Neuronal stem cell (in vitro differentiated cells): ENCODE measurements at regions not wholly inside any gene's neighbourhood (a gene's known extent, or its start where the extent isn't known, plus 50 kb on each side); places are given as distances from the start of the nearest gene placed in this dataset.
A peak's percentile ranks its signal among the peaks of the same experiment; 100 is the strongest.

ENCODE experiments used
- DNase-seq: peaks from one replicate; pipeline ENCODE4 v3.0.0-alpha.2; 2013; ENCODE audit warnings: low spot score
- H2AFZ ChIP-seq: one replicate; pipeline ENCODE4 v1.6.1; 2013; ENCODE audit warnings: mild to moderate bottlenecking, low read length, inconsistent platforms
- H2AK5ac ChIP-seq: 2 replicates; pipeline ENCODE4 v1.6.1; 2013; ENCODE audit warnings: low read depth, mild to moderate bottlenecking, inconsistent platforms, low read length, moderate library complexity, mixed read lengths
- H2BK120ac ChIP-seq: 2 replicates; pipeline ENCODE4 v1.6.1; 2013; ENCODE audit warnings: low read depth, mild to moderate bottlenecking, inconsistent platforms, low read length, moderate library complexity, mixed read lengths
- H2BK12ac ChIP-seq: one replicate; pipeline ENCODE4 v1.6.1; 2013; ENCODE audit warnings: low read length, inconsistent platforms
- H2BK15ac ChIP-seq: 2 replicates; pipeline ENCODE4 v1.6.1; 2013; ENCODE audit warnings: mild to moderate bottlenecking, low read length, inconsistent platforms, mixed read lengths
- H2BK5ac ChIP-seq: one replicate; pipeline ENCODE4 v1.6.1; 2013; ENCODE audit warnings: inconsistent platforms, mild to moderate bottlenecking, low read length, moderate library complexity
- H3K14ac ChIP-seq: one replicate; pipeline ENCODE4 v1.6.1; 2013; ENCODE audit warnings: low read length, inconsistent platforms
- H3K18ac ChIP-seq: 2 replicates; pipeline ENCODE4 v1.6.1; 2013; ENCODE audit warnings: low read length, inconsistent platforms
- H3K23ac ChIP-seq: 2 replicates; pipeline ENCODE4 v1.6.1; 2013; ENCODE audit warnings: low read depth, mild to moderate bottlenecking, mixed read lengths, low read length, inconsistent platforms; ENCODE audit not compliant: poor library complexity
- H3K27ac ChIP-seq: replicated peaks from 3 replicates; pipeline ENCODE4 v1.5.1; 2013; ENCODE audit warnings: low read length, inconsistent platforms
- H3K27me3 ChIP-seq, 3 experiments: 2 replicates each; pipeline ENCODE4 v1.6.1; 2013; ENCODE audit warnings: low read length in 3 of 3, mild to moderate bottlenecking in 2 of 3, inconsistent platforms in 1 of 3, low read depth in 1 of 3, mixed read lengths in 1 of 3, moderate library complexity in 1 of 3; ENCODE audit not compliant: control insufficient read depth in 3 of 3, insufficient read depth in 3 of 3
- H3K36me3 ChIP-seq, 2 donors: replicated peaks in 1 of 2; 2 replicates each; pipeline ENCODE4 v1.6.1; 2013; ENCODE audit warnings: low read length in 2 of 2; ENCODE audit not compliant: control insufficient read depth in 2 of 2, insufficient read depth in 2 of 2
- H3K4ac ChIP-seq: 2 replicates; pipeline ENCODE4 v1.6.1; 2013; ENCODE audit warnings: inconsistent platforms, mild to moderate bottlenecking, low read length, moderate library complexity
- H3K4me1 ChIP-seq, 2 donors: 1 replicate in 1 of 2; 2 replicates in 1 of 2; pipeline ENCODE4 v1.6.1; 2013; ENCODE audit warnings: low read length in 2 of 2, low read depth in 1 of 2; ENCODE audit not compliant: control insufficient read depth in 2 of 2, insufficient read depth in 1 of 2
- H3K4me2 ChIP-seq: one replicate; pipeline ENCODE4 v1.6.1; 2013; ENCODE audit warnings: mild to moderate bottlenecking, low read length, inconsistent platforms; ENCODE audit not compliant: insufficient read depth, poor library complexity, severe bottlenecking
- H3K4me3 ChIP-seq, 2 donors: 2 replicates each; pipeline ENCODE4 v1.5.1; 2013; ENCODE audit warnings: low read length in 2 of 2, mild to moderate bottlenecking in 2 of 2, inconsistent platforms in 1 of 2, moderate library complexity in 1 of 2
- H3K79me1 ChIP-seq: one replicate; pipeline ENCODE4 v1.6.1; 2013; ENCODE audit warnings: low read depth, mild to moderate bottlenecking, inconsistent platforms, low read length, moderate library complexity
- H3K9ac ChIP-seq: one replicate; pipeline ENCODE4 v1.6.1; 2013; ENCODE audit warnings: mild to moderate bottlenecking, low read depth, low read length, inconsistent platforms; ENCODE audit not compliant: poor library complexity
- H3K9me3 ChIP-seq, 2 donors: replicated peaks in 1 of 2; 2 replicates each; pipeline versions ENCODE3 to v1.6.1; 2013; ENCODE audit warnings: low read length in 2 of 2, mild to moderate bottlenecking in 2 of 2, inconsistent platforms in 1 of 2, low read depth in 1 of 2, mixed read lengths in 1 of 2, moderate library complexity in 1 of 2; ENCODE audit not compliant: control insufficient read depth in 2 of 2, insufficient read depth in 1 of 2
- H4K8ac ChIP-seq: one replicate; pipeline ENCODE4 v1.6.1; 2013; ENCODE audit warnings: low read depth, mild to moderate bottlenecking, inconsistent platforms, low read length, moderate library complexity
- H4K91ac ChIP-seq: one replicate; pipeline ENCODE4 v1.6.1; 2013; ENCODE audit warnings: low read length, low read depth, mild to moderate bottlenecking, inconsistent platforms; ENCODE audit not compliant: poor library complexity
- WGBS, 2 donors: extraction: QIAGEN DNeasy Blood & Tissue Kit; methylation state at CpG; one replicate each; pipeline ENCODE4 v1.1.7; 2013; ENCODE audit warnings: missing lambda C conversion rate in 2 of 2, mixed read lengths in 1 of 2; ENCODE audit not compliant: insufficient read length in 2 of 2, insufficient replicate concordance in 1 of 2; ENCODE audit errors: extremely low coverage in 2 of 2; 5-methylcytosine and 5-hydroxymethylcytosine counted together

GRCh38 chr1:103469801-103470200, 55.7 kb upstream of the RNPC3 start:
- Histone ChIP-seq H3K18ac (no peak overlapping the region), H2AK5ac (no peak overlapping the region), H4K91ac (no peak overlapping the region), H3K23ac (no peak overlapping the region), H3K4me2 (no peak overlapping the region), H3K4me1 (no peaks in the 10 kb centered on the region), H3K4me3 (no peak overlapping the region), H3K14ac (no peak overlapping the region), H3K27me3 (no peaks in the 10 kb centered on the region), H3K79me1 (no peaks in the 10 kb centered on the region), H2BK5ac (no peak overlapping the region), H3K9ac (no peak overlapping the region), H3K27ac (no peak overlapping the region), H3K36me3 (no peaks in the 10 kb centered on the region), H2BK12ac (no peak overlapping the region), H2BK15ac (no peak overlapping the region), H3K9me3 (no peaks in the 10 kb centered on the region), H4K8ac (no peak overlapping the region), H2BK120ac (no peak overlapping the region), H2AFZ (no peak overlapping the region), H3K4ac (no peak overlapping the region)
- no CpG with 5 or more reads among the region's 2 CpGs for whole genome bisulfite sequencing, 2 donors
- no peak for DNase-seq

GRCh38 chr1:103467100-103467499, 58.4 kb upstream of the RNPC3 start:
- no CpG with 5 or more reads among the region's 3 CpGs for WGBS, 2 donors
- H4K8ac ChIP-seq = no peak overlapping the region
- H3K27ac ChIP-seq = no peak overlapping the region
- no peak overlapping the region for H3K23ac ChIP-seq
- H2BK5ac ChIP-seq = no peak overlapping the region
- no peak overlapping the region for H3K4me2 ChIP-seq
- H2BK12ac ChIP-seq = no peak overlapping the region
- H3K18ac ChIP-seq = no peak overlapping the region
- no peak overlapping the region for H2AFZ ChIP-seq
- H4K91ac ChIP-seq = no peak overlapping the region
- H2BK15ac ChIP-seq = no peak overlapping the region
- H3K4ac ChIP-seq = no peak overlapping the region
- no peaks in the 10 kb centered on the region for H3K79me1 ChIP-seq
- no peaks in the 10 kb centered on the region for H3K9me3 ChIP-seq
- H3K14ac ChIP-seq = no peak overlapping the region
- no peaks in the 10 kb centered on the region for H3K4me1 ChIP-seq
- H3K36me3 ChIP-seq = no peaks in the 10 kb centered on the region
- no peaks in the 10 kb centered on the region for H3K27me3 ChIP-seq
- H2AK5ac ChIP-seq = no peak overlapping the region
- no peak overlapping the region for H3K4me3 ChIP-seq
- no peak overlapping the region for H3K9ac ChIP-seq
- DNase-seq = no peak
- no peak overlapping the region for H2BK120ac ChIP-seq

GRCh38 chr1:103461161-103462105, 64.1 kb upstream of the RNPC3 start:
- Histone ChIP-seq H2AFZ (no peak overlapping the region), H3K4me1 (peaks cover 0 to 6% of the 10 kb centered on the region in 2 donors), H3K23ac (no peak overlapping the region), H4K8ac (no peak overlapping the region), H3K18ac (no peak overlapping the region), H3K27ac (no peak overlapping the region), H3K27me3 (no peaks in the 10 kb centered on the region), H2BK120ac (no peak overlapping the region), H3K14ac (no peak overlapping the region), H4K91ac (no peak overlapping the region), H3K79me1 (no peaks in the 10 kb centered on the region), H2AK5ac (no peak overlapping the region), H2BK15ac (no peak overlapping the region), H2BK12ac (no peak overlapping the region), H3K4ac (no peak overlapping the region), H3K36me3 (no peaks in the 10 kb centered on the region), H3K4me3 (no peak overlapping the region), H3K9ac (no peak overlapping the region), H3K9me3 (no peaks in the 10 kb centered on the region), H2BK5ac (no peak overlapping the region), H3K4me2 (no peak overlapping the region)
- WGBS, 2 donors = no CpG with 5 or more reads among the region's 1 CpG
- no peak for DNase-seq

- no peak overlapping the region for H3K23ac ChIP-seq
- H4K91ac ChIP-seq = no peak overlapping the region
- no peak overlapping the region for H2BK12ac ChIP-seq
- no peak overlapping the region for H3K14ac ChIP-seq
- no peak overlapping the region for H2AK5ac ChIP-seq
- no peak overlapping the region for H3K27ac ChIP-seq
- H3K79me1 ChIP-seq = no peaks in the 10 kb centered on the region
- no peak overlapping the region for H3K4ac ChIP-seq
- no CpG with 5 or more reads among the region's 4 CpGs for WGBS, 2 donors
- H3K4me2 ChIP-seq = no peak overlapping the region
- no peaks in the 10 kb centered on the region for H3K36me3 ChIP-seq
- no peak overlapping the region for H3K18ac ChIP-seq
- H3K9ac ChIP-seq = no peak overlapping the region
- no peaks in the 10 kb centered on the region for H3K27me3 ChIP-seq
- H2AFZ ChIP-seq = no peak overlapping the region
- H2BK15ac ChIP-seq = no peak overlapping the region
- H4K8ac ChIP-seq = no peak overlapping the region
- H3K9me3 ChIP-seq = no peaks in the 10 kb centered on the region
- peak; percentile 64 for DNase-seq
- H2BK5ac ChIP-seq = no peak overlapping the region
- peaks cover 0 to 6% of the 10 kb centered on the region in 2 donors for H3K4me1 ChIP-seq
- no peak overlapping the region for H3K4me3 ChIP-seq
- H2BK120ac ChIP-seq = no peak overlapping the region
Observed at GRCh38 chr1:103460511-103460910, 65.0 kb upstream of the RNPC3 start.
